ENCODE measurements at regions not wholly inside any gene's neighbourhood (a gene's known extent, or its start where the extent isn't known, plus 50 kb on each side); places are given as distances from the start of the nearest gene placed in this dataset.

- TF ChIP-seq CTCF (IDR thresholded peaks at IDR 0.05) (no peak), POLR2AphosphoS5 (IDR thresholded peaks at IDR 0.05; ENCODE audit: insufficient read depth in 1 of 2, low read depth in 1 of 2) (no peak)
Measured at GRCh38 chr13:30819136-30819888, 84.0 kb downstream of the ALOX5AP start.
